ENCODE measurements at regions not wholly inside any gene's neighbourhood (a gene's known extent, or its start where the extent isn't known, plus 50 kb on each side); places are given as distances from the start of the nearest gene placed in this dataset.

DNA sequence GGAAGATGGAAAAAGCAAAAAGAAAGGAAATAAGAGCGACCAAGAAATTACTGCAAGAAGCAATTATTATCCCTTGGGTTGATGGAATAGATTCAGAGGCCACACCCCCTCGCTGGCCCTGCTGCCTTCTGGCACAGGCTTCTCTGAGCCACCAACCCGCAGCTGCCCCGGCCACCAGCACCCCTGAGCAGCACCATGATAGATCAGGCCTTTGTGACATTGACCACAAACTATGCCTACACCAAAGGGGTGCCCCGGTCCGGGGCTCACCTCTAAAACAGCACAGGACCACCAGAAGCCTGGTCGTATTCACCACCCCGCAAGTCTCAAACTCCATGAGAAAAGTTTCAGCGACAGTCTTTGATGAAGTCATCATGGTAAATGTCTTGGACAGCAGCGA, 1059.3 kb downstream of the SLITRK1 start:
- no peaks in the 10 kb centered on the region for H3K36me3 ChIP-seq
- DNase-seq (ENCODE audit: low spot score): no peak
- no peaks in the 10 kb centered on the region for H3K27me3 ChIP-seq
- H3K4me1 ChIP-seq: no peaks in the 10 kb centered on the region
- no peak overlapping the region for H3K4me3 ChIP-seq
- no peak overlapping the region for H3K27ac ChIP-seq
- H3K9me3 ChIP-seq: no peaks in the 10 kb centered on the region
- TF ChIP-seq, protein P1, sequence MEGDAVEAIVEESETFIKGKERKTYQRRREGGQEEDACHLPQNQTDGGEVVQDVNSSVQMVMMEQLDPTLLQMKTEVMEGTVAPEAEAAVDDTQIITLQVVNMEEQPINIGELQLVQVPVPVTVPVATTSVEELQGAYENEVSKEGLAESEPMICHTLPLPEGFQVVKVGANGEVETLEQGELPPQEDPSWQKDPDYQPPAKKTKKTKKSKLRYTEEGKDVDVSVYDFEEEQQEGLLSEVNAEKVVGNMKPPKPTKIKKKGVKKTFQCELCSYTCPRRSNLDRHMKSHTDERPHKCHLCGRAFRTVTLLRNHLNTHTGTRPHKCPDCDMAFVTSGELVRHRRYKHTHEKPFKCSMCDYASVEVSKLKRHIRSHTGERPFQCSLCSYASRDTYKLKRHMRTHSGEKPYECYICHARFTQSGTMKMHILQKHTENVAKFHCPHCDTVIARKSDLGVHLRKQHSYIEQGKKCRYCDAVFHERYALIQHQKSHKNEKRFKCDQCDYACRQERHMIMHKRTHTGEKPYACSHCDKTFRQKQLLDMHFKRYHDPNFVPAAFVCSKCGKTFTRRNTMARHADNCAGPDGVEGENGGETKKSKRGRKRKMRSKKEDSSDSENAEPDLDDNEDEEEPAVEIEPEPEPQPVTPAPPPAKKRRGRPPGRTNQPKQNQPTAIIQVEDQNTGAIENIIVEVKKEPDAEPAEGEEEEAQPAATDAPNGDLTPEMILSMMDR (IDR thresholded peaks at IDR 0.05): no peak

DNA sequence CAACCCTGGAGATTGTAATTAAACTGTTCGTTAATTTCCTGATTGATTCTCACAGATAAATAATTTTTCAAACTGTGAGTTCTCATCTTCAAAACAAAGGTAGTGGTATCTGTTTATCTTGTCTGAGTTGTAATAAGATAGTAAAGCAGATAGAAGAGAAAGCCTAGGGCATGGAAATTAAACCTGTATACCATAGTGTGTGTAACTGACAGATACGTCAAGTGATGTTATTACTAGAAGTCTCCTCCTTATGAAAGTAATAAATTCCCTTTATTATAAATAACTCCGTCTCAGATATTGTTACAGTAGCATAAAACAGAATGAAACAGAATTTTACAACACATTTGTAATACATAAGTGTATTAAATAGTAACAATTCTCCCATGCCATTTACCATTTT, 1065.1 kb downstream of the SLITRK1 start:
- TF ChIP-seq, protein P1 (IDR thresholded peaks at IDR 0.05): no peak

DNA sequence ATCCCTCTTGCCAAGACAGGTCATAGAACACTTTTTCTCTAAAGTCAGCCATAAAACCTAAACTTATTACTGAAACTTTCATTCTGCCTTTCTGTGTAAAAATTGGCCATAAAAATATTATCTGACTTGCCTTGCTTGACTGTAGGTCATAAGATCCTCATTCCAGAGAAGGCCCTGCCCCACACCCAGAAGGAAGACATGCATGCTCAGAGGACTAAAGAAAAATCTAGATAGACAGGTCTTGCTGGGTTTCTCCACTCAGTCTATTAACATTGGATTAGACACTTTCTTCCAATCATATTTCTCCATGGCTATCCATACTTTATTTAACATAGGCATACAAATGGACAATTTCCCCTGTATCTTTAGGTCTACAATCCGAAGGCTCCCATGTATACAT, 1066.5 kb downstream of the SLITRK1 start:
- H3K27me3 ChIP-seq: no peaks in the 10 kb centered on the region

More for the DNA sequence above, 1065.1 kb downstream of the SLITRK1 start:
- H3K36me3 ChIP-seq: no peaks in the 10 kb centered on the region
- DNase-seq (ENCODE audit: low spot score): no peak
- no peaks in the 10 kb centered on the region for H3K27me3 ChIP-seq
- H3K27ac ChIP-seq: no peak overlapping the region
- H3K4me1 ChIP-seq: no peaks in the 10 kb centered on the region
- no peak overlapping the region for H3K4me3 ChIP-seq
- no peaks in the 10 kb centered on the region for H3K9me3 ChIP-seq

DNA sequence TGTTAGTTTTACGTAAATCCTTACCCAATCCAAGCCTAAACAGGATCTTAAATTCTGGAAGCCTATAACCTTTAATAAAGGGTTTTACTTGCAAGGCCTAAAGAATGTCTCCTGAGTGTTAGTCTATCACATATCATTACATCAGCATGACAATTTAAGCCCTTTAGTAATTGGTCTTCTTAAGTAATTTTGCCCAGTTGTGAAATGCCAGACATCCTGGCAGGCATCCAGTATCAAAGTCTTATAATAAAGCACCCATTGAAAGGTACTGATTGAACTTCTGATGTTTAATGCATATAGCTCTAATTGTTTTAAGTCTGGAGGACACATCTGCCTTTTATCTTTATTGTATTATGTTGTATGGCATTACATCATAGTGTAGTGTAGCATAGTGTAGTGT, 1078.9 kb downstream of the SLITRK1 start:
- DNase-seq (ENCODE audit: low spot score): no peak
- Histone ChIP-seq H3K27ac (no peak overlapping the region), H3K4me1 (no peaks in the 10 kb centered on the region), H3K36me3 (no peaks in the 10 kb centered on the region), H3K9me3 (no peaks in the 10 kb centered on the region), H3K4me3 (no peak overlapping the region), H3K27me3 (no peaks in the 10 kb centered on the region)
- TF ChIP-seq, protein P1 (IDR thresholded peaks at IDR 0.05): no peak

More for the DNA sequence above, 1066.5 kb downstream of the SLITRK1 start:
- TF ChIP-seq, protein P1 (IDR thresholded peaks at IDR 0.05): no peak
- Histone ChIP-seq H3K36me3 (no peaks in the 10 kb centered on the region), H3K4me3 (no peak overlapping the region), H3K27ac (no peak overlapping the region), H3K9me3 (no peaks in the 10 kb centered on the region), H3K4me1 (no peaks in the 10 kb centered on the region)
- no peak for DNase-seq (ENCODE audit: low spot score)

DNA sequence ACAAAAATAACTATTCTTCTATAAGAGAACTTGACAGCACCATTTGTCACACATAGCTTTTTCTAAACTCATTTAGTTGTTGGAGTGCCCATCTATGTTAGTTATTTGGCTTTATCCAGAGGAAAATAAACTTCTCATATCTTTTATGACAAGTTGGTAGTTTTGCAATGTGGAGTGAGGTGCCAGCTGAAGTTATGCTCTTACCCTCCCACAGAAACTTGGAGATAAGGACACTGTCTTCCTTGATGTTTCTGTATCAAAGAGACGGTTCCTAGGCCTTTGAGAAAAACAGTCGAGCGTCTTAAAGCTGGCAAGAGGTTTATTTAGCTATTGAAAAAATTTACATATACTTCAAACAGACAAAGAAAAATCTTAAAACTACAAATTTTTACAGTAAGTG, 1079.7 kb downstream of the SLITRK1 start:
- no peaks in the 10 kb centered on the region for H3K9me3 ChIP-seq
- H3K4me1 ChIP-seq: no peaks in the 10 kb centered on the region
- no peak overlapping the region for H3K4me3 ChIP-seq
- no peak for DNase-seq (ENCODE audit: low spot score)
- TF ChIP-seq, protein P1 (IDR thresholded peaks at IDR 0.05): no peak
- H3K27me3 ChIP-seq: no peaks in the 10 kb centered on the region
- H3K36me3 ChIP-seq: no peaks in the 10 kb centered on the region
- H3K27ac ChIP-seq: no peak overlapping the region

DNA sequence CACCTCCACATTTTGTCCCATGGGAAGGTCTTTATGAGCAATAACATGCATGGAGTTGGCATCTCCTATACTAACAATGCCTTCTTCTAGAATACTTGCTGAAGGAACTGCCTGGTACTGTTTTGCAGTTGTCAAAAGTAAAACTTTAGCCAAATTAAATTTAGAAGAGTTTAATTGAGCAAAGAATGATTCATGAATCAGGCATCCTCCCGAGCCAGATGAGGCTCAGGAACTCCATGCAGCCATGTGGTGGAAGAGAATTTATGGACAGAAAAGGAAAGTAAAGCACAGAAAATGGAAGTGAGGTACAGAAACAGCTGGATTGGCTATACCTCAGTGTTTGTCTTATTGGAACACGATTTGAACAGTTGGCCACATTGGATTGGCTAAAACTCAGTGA, 1081.9 kb downstream of the SLITRK1 start:
- Histone ChIP-seq H3K4me3 (no peak overlapping the region), H3K4me1 (no peaks in the 10 kb centered on the region), H3K27ac (no peak overlapping the region), H3K36me3 (no peaks in the 10 kb centered on the region), H3K9me3 (no peaks in the 10 kb centered on the region), H3K27me3 (no peaks in the 10 kb centered on the region)
- no peak for DNase-seq (ENCODE audit: low spot score)
- TF ChIP-seq, protein P1 (IDR thresholded peaks at IDR 0.05): no peak
